ENCODE measurements at regions not wholly inside any gene's neighbourhood (a gene's known extent, or its start where the extent isn't known, plus 50 kb on each side); places are given as distances from the start of the nearest gene placed in this dataset.
"Not testable (repeated sequence)": the region's sequence is repeated elsewhere in the genome, so short reads cannot be mapped to it uniquely, and the experiment has no call there.

- Mint-ChIP-seq H3K9me3 (peaks cover 9% of the 10 kb centered on the region), H3K27ac (no peak overlapping the region), H3K4me3 (no peak overlapping the region), H3K27me3 (no peaks in the 10 kb centered on the region), H3K36me3 (ENCODE audit: low read depth) (no peaks in the 10 kb centered on the region), H3K4me1 (ENCODE audit: low read depth) (no peaks in the 10 kb centered on the region)
- Histone ChIP-seq H3K36me3 (ENCODE audit: insufficient read depth, low read length) (no peaks in the 10 kb centered on the region), H3K4me1 (ENCODE audit: insufficient read depth, low read length) (no peaks in the 10 kb centered on the region), H3K27me3 (ENCODE audit: control insufficient read depth in 1 of 2, insufficient read depth in 2 of 2, low read length in 2 of 2) (no peaks in the 10 kb centered on the region), H3K4me3 (ENCODE audit: low read length) (no peak overlapping the region), H3K9me3 (ENCODE audit: control insufficient read depth in 1 of 2, insufficient read depth in 1 of 2, low read length in 2 of 2) (no peaks in the 10 kb centered on the region), H3K27ac (ENCODE audit: low read depth in 1 of 2, low read length in 2 of 2) (no peak overlapping the region)
- CTCF ChIA-PET: no interaction called here
- POLR2A ChIA-PET: no interaction called here
- no peak for ATAC-seq (ENCODE audit: poor library complexity)
- TF ChIP-seq CTCF (IDR thresholded peaks at IDR 0.05): no peak
- intact Hi-C loops (cut with DNase I, micrococcal nuclease): no loop called here
- DNase-seq: no peak
These were observed 63.7 kb downstream of the ZC3H11B start for GRCh38 chr1:219549215-219549614.

- Histone ChIP-seq H3K27ac (ENCODE audit: low read depth in 1 of 2, low read length in 2 of 2) (no peak overlapping the region), H3K27me3 (ENCODE audit: control insufficient read depth in 1 of 2, insufficient read depth in 2 of 2, low read length in 2 of 2) (no peaks in the 10 kb centered on the region), H3K9me3 (ENCODE audit: control insufficient read depth in 1 of 2, insufficient read depth in 1 of 2, low read length in 2 of 2) (no peaks in the 10 kb centered on the region), H3K4me1 (ENCODE audit: insufficient read depth, low read length) (no peaks in the 10 kb centered on the region), H3K36me3 (ENCODE audit: insufficient read depth, low read length) (no peaks in the 10 kb centered on the region), H3K4me3 (ENCODE audit: low read length) (no peak overlapping the region)
- Mint-ChIP-seq H3K4me1 (ENCODE audit: low read depth) (no peaks in the 10 kb centered on the region), H3K9me3 (peaks cover 10% of the 10 kb centered on the region), H3K36me3 (ENCODE audit: low read depth) (no peaks in the 10 kb centered on the region), H3K27ac (no peak overlapping the region), H3K27me3 (no peaks in the 10 kb centered on the region), H3K4me3 (no peak overlapping the region)
- DNase-seq (no peak), ATAC-seq (ENCODE audit: poor library complexity) (no peak)
- CTCF ChIA-PET: no interaction called here
- TF ChIP-seq CTCF (IDR thresholded peaks at IDR 0.05): no peak
- POLR2A ChIA-PET: no interaction called here
- intact Hi-C loops (cut with DNase I, micrococcal nuclease): no loop called here
These were observed 64.5 kb downstream of the ZC3H11B start for GRCh38 chr1:219548386-219548785.

GRCh38 chr1:219545756-219546155 lies 67.1 kb downstream of the ZC3H11B start:
- H3K36me3 ChIP-seq (ENCODE audit: insufficient read depth, low read length); ATAC-seq (ENCODE audit: poor library complexity); H3K9me3 ChIP-seq (ENCODE audit: control insufficient read depth in 1 of 2, insufficient read depth in 1 of 2, low read length in 2 of 2); H3K4me1 ChIP-seq (ENCODE audit: insufficient read depth, low read length); H3K27me3 Mint-ChIP-seq; H3K27me3 ChIP-seq (ENCODE audit: control insufficient read depth in 1 of 2, insufficient read depth in 2 of 2, low read length in 2 of 2); H3K4me1 Mint-ChIP-seq (ENCODE audit: low read depth); H3K4me3 ChIP-seq (ENCODE audit: low read length); DNase-seq; H3K4me3 Mint-ChIP-seq; H3K27ac ChIP-seq (ENCODE audit: low read depth in 1 of 2, low read length in 2 of 2); POLR2A ChIA-PET; intact Hi-C loops (cut with DNase I, micrococcal nuclease); H3K36me3 Mint-ChIP-seq (ENCODE audit: low read depth); CTCF ChIA-PET; H3K27ac Mint-ChIP-seq: not testable (repeated sequence)
- peaks cover 10% of the 10 kb centered on the region for H3K9me3 Mint-ChIP-seq

GRCh38 chr1:219544163-219544846 lies 68.6 kb downstream of the ZC3H11B start:
- Mint-ChIP-seq H3K36me3 (ENCODE audit: low read depth) (no peaks in the 10 kb centered on the region), H3K4me1 (ENCODE audit: low read depth) (no peaks in the 10 kb centered on the region), H3K27me3 (no peaks in the 10 kb centered on the region), H3K27ac (no peak overlapping the region), H3K4me3 (no peak overlapping the region), H3K9me3 (peaks cover 8% of the 10 kb centered on the region)
- CTCF ChIA-PET: no interaction called here
- Histone ChIP-seq H3K4me3 (ENCODE audit: low read length) (no peak overlapping the region), H3K27ac (ENCODE audit: low read depth in 1 of 2, low read length in 2 of 2) (no peak overlapping the region), H3K27me3 (ENCODE audit: control insufficient read depth in 1 of 2, insufficient read depth in 2 of 2, low read length in 2 of 2) (no peaks in the 10 kb centered on the region), H3K9me3 (ENCODE audit: control insufficient read depth in 1 of 2, insufficient read depth in 1 of 2, low read length in 2 of 2) (no peaks in the 10 kb centered on the region), H3K4me1 (ENCODE audit: insufficient read depth, low read length) (no peaks in the 10 kb centered on the region), H3K36me3 (ENCODE audit: insufficient read depth, low read length) (no peaks in the 10 kb centered on the region)
- intact Hi-C loops (cut with DNase I, micrococcal nuclease): no loop called here
- DNase-seq (no peak), ATAC-seq (ENCODE audit: poor library complexity) (no peak)
- TF ChIP-seq CTCF (IDR thresholded peaks at IDR 0.05): no peak
- POLR2A ChIA-PET: interaction anchor here (0.7 kb wide), 1 partner anchor 67 kb away, joined by 5 read pairs; no protein-coding TSS in a partner anchor
